SU-DHL-6 (cell line): ENCODE measurements at regions not wholly inside any gene's neighbourhood (a gene's known extent, or its start where the extent isn't known, plus 50 kb on each side); places are given as distances from the start of the nearest gene placed in this dataset.

Experiments
- EZH2phosphoT487 ChIP-seq: fragments of 200-600 bp; sonication (generic), shearing (Covaris generic); conservative IDR thresholded peaks from 2 replicates; pipeline ENCODE4 v1.6.1; 2018; ENCODE audit warnings: mild to moderate bottlenecking, antibody characterized with exemption, low read length, moderate library complexity, mixed read lengths
- TF ChIP-seq, protein P1 (sequence below): fragments of 200-600 bp; sonication (generic); IDR thresholded peaks from one replicate; pipeline ENCODE4 v1.5.1; 2017; ENCODE audit warnings: antibody characterized with exemption, mild to moderate bottlenecking, low read length, moderate library complexity; ENCODE audit not compliant: insufficient read depth, poor library complexity, severe bottlenecking

DNA sequence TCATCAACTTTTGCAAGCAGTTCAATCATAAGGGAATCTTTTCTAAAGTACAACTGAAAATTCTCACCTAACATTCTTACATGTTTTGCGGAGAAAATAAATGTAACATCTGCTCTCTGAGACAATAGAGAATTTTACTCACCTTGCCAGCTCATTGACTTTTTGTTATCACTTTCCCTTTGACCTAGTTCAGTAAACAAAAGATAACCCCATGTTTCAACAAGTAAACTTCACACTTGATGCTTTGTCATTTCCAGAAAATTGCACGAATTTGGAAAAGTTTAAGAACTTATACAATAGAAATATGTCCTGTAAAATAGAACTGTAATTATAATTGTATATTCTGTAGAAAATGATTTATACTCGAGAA is 1110.0 kb upstream of the ACVR2A start:
- TF ChIP-seq, protein P1, sequence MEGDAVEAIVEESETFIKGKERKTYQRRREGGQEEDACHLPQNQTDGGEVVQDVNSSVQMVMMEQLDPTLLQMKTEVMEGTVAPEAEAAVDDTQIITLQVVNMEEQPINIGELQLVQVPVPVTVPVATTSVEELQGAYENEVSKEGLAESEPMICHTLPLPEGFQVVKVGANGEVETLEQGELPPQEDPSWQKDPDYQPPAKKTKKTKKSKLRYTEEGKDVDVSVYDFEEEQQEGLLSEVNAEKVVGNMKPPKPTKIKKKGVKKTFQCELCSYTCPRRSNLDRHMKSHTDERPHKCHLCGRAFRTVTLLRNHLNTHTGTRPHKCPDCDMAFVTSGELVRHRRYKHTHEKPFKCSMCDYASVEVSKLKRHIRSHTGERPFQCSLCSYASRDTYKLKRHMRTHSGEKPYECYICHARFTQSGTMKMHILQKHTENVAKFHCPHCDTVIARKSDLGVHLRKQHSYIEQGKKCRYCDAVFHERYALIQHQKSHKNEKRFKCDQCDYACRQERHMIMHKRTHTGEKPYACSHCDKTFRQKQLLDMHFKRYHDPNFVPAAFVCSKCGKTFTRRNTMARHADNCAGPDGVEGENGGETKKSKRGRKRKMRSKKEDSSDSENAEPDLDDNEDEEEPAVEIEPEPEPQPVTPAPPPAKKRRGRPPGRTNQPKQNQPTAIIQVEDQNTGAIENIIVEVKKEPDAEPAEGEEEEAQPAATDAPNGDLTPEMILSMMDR: no peak
- TF ChIP-seq EZH2phosphoT487: no peak
